HG03280 (cell line): ENCODE measurements at regions not wholly inside any gene's neighbourhood (a gene's known extent, or its start where the extent isn't known, plus 50 kb on each side); places are given as distances from the start of the nearest gene placed in this dataset.

Source experiments
- ATAC-seq: cut with Tn5 transposase; IDR thresholded peaks from one replicate; pipeline ENCODE4 v1.9.1; 2021; ENCODE audit warnings: mild to moderate bottlenecking, moderate library complexity; ENCODE audit not compliant: unreplicated experiment

DNA sequence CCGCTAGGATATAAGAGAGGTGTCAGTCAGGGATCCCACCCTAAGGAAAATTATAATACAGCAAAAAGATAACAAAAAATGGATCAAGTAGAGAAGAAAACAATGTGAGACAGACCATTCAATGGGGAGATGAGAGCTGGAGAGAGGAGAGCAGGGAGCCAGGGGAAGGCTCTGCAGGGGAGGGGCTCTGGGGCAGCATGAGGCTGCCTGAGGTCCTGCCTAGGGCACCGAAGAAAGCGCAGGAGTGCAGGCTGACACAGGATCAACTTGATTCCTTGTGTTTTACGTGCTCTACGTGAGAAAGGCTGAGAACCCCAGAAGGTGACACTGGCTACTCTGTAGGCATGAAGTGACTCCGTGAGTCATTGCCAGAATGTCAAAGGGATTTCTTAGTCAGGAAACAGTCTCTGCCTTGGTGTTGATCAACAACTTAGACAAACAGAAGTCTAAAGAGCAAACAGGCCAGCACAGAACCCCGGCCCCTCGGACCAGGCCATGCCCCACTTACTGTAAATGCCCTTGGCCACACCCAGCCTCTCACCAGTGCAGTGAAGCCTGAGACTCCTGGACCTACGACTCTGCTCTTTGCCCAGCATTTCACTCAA is 290.1 kb upstream of the PRDM1 start:
- no peak for ATAC-seq

- no peak for ATAC-seq
Measured at GRCh38 chr6:105795366-105795765, 290.8 kb upstream of the PRDM1 start.

GRCh38 chr6:105794870-105795269 is 291.3 kb upstream of the PRDM1 start:
- ATAC-seq: no peak

DNA sequence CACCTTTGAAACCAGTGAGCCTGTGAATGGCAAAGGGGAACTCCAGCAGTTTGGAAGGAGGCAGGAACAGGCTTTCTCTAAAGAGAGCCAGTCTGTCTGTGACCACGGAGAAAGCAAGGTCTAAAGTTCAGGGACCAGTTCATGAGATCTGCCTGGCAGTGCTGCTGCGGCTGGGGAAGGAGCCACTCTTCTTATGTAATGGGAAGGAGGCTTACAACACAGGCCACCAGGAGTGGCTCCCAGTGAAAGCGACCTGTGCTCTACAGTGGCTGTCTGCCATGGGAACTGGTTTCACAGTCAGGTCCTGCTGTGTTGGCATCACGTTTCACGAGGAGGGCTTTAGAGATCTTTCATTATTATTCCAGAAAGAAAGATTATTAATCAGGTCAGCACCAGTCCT is 291.9 kb upstream of the PRDM1 start:
- ATAC-seq: no peak

- ATAC-seq: no peak
Measured at GRCh38 chr6:105793130-105793529, 293.0 kb upstream of the PRDM1 start.

DNA sequence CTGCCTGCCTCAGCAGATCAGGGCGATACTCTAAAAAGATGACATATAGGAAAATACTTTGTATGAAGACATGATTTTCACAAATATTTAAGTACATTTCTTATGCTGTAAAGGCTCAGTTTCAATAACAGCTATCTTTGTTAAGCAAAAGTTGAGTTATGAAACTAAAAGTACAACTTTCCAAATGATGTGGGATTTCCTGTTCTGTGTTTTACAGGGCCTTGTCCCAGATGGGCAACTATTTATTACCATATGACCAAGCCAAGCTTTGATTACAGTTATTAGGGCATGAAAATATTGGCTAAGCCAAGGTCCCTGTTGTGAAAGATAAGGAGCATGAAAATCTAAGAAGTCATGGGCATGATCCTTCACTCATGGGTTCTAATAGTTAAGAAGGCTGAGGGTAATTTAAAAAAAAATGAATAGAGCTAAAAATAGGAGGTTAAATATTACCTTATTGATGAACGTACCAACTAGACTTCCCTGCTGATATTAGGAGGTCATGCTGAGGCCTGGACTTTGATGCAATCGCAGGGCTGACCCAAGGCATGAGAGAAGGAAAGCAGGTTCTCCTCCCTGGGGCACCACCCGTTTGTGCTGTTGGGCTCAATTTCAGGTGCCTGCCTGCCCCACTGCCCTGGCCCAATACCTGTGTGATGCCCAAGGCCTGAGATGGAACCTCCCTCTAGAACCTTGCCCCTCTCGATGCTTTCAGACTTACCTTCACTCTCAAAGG is 294.4 kb upstream of the PRDM1 start:
- ATAC-seq: peak; percentile 36

GRCh38 chr6:105791179-105791578 is 295.0 kb upstream of the PRDM1 start:
- ATAC-seq: no peak

DNA sequence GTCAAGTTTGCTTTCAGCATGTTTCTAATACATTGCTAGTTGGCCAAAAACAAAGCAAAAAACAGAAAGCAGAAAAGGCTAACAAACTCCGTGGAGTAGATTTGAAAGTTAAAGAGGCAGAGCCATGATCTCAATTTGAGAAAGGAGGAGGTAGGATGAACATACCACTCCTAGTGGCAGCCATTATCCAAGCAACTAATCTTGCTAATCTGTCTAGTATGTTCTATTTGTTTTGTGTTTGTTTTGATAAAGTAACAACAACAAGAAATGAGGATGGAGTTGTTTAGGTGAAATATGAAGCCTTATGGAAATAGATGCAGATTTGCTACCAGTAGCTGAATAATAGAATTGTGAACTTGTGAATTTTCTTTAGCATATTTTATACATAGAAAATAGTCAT is 295.5 kb upstream of the PRDM1 start:
- ATAC-seq: no peak

DNA sequence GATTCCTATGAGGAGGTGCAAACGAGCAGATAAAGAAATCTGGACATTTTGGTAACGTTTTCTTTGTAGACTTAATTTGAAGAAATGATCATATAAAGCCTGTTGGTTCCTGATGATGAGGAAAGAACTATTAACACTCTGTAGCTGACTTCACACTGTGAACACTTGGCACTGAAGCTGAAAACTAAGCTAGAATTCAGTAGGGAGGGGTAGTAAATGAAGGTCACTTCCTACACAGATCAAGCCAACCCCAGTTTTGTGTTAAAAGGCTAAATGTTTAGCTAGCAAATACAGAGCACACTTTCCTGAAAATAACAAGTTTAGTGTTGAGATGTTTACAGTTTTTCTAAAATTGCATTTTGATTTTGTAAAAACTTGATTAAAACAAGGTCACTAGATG is 296.2 kb upstream of the PRDM1 start:
- ATAC-seq: no peak

DNA sequence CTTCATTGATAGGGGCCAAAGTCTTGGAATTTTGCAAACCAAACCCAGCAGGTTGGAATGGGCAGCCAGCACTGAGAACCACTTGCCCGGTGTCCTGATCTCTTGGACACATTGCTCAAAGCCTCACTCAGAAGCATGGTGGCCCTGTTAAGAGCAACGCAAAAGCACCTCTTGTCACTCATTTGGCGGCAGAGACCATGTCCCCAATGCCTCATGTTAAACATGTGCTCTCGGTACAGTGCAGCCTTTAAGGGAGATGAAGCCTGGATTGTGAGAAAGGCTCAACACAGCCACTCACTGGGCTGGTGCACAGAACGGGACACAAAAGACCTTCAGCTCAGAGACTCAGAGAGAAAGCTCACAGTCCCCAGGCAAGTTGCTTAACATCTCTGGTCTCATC is 298.4 kb upstream of the PRDM1 start:
- ATAC-seq: no peak

DNA sequence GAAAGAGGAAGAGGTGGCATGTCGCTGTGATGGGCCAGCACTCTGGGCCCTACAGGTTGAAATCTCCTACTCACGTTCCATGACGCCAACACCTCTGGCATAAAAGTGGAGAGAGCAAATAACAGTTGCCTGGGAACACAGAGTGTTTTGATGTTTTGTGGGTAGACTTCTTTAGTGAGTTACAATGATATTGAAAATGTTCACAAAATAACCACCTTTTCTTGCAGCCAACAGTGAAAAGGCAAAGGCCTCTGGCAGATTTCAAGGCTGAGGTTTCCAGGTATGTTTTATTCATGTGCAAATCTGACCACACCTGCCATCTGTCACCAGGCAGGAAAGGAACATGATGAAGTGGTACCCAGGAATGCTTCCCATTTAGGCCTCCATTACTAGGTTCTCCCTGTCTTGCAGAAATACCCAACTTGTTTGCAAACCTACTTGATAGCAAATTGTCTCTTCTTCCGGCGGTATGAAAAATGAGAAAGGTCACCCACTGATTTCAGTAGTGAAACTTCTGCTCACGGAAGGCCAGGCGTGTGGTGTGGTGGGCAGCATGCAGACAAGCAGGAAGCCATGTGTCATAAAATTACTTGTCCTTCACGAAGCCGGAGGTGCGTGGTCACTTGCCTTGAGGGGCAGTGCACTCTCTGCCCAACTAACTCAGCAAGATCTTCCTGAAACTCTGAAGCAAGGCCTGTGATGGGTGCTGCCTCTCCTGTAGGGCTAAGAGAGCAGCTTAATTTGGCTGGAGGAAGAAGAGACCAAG is 299.1 kb upstream of the PRDM1 start:
- ATAC-seq: peak; percentile 71

- ATAC-seq: no peak
Measured at GRCh38 chr6:105786449-105786848, 299.7 kb upstream of the PRDM1 start.

DNA sequence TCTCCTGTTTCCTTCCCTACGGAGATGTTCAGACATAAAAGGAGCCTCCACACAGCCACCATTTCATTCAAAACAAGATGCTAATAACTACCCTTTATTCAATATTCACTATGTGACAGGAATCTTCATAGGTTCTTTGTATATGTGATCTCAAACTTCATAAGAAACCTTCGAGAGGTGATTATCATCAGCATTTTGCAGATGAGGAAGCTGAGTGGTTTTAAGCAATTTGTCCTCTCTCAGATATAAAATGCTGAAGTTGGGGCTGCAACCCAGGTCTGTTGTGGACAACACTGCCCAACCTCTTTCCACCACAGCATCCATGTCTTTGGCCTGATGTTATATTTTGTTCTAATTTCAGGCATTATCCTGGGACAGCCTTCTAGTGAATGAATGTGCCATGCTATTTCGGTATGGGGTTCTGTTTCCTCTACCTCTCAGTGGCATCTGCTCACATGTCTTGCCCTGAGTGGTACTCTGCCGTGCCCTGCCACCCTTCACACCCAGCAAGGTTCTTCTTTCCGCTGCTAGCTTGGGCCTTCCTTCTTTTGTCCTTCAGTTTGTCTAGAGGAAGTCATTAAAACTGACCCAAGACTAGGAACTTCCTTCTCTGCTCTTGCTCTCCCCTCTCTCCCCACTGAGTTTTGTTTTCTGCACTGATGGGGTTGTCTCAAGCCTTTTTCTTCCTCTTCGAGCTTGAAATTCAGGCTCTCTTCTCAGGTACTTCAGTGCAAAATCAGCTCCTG is 300.9 kb upstream of the PRDM1 start:
- ATAC-seq: no peak

DNA sequence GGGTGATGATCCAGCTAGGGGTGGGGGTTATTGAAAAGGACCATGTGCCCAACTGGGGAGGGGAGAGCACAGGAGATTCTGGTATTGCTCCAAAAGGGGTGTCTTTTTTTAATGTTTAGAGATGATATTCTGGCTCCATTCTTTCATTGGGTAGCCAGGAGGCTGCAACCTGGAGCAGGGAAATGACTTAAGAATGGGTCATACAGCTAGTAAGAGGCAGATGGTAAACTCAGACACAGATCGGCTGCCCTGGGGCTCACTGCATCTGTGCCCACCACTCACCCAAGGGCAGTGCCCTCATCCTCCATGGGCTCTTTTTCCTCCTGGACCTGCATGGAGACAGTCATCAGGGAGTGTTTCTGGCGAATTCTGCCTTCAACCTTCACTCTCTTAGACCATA is 302.0 kb upstream of the PRDM1 start:
- ATAC-seq: no peak

- no peak for ATAC-seq
Measured at GRCh38 chr6:105783333-105783935, 302.7 kb upstream of the PRDM1 start.

- ATAC-seq: no peak
Measured at GRCh38 chr6:105781915-105782314, 304.2 kb upstream of the PRDM1 start.

DNA sequence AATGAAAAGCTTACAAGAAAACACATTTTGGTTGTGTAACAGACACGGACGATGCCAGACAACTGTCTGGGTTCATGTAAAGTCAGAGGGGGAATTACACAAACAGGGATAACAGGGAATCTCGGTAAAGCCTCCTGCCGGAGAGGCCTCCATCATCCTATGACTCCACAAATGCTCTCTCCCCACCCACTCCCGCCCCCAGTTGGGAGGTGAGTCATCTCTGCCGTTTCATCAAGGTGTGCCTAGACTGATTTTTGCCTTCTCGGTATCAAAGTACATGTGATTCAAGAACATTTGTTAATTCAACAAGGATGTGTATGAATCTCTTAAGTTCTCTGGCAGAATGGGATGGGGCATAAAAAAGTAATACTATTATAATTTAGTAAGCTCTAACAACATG is 304.9 kb upstream of the PRDM1 start:
- no peak for ATAC-seq

- ATAC-seq: peak; percentile 60
Measured at GRCh38 chr6:105780146-105780860, 305.8 kb upstream of the PRDM1 start.

DNA sequence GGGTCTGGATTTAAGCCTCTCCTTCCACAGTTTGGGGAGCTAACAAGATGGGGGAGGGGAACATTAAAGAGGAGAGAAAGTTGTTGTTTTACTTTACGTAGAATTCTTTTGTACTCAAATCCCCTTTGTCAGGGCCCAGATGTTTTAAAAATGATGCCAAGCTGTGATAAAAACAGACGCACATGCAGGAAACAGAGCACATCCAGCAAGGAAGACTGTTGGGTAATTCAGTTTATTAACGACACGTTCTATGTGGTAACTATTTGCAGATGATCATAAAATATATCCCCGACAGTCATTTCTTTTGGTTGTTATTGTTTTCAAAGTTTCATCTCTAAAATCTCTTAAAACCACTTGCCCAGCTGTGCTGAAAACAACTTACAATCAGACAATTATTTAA is 307.0 kb upstream of the PRDM1 start:
- no peak for ATAC-seq

- ATAC-seq: no peak
Measured at GRCh38 chr6:105775095-105775494, 311.0 kb upstream of the PRDM1 start.
